GM21447 (cell line): ENCODE measurements at regions not wholly inside any gene's neighbourhood (a gene's known extent, or its start where the extent isn't known, plus 50 kb on each side); places are given as distances from the start of the nearest gene placed in this dataset.
"Not testable (repeated sequence)": the region's sequence is repeated elsewhere in the genome, so short reads cannot be mapped to it uniquely, and the experiment has no call there.

Source experiments
- ATAC-seq: cut with Tn5 transposase; IDR thresholded peaks from one replicate; pipeline ENCODE4 v1.9.1; 2021; ENCODE audit not compliant: unreplicated experiment

DNA sequence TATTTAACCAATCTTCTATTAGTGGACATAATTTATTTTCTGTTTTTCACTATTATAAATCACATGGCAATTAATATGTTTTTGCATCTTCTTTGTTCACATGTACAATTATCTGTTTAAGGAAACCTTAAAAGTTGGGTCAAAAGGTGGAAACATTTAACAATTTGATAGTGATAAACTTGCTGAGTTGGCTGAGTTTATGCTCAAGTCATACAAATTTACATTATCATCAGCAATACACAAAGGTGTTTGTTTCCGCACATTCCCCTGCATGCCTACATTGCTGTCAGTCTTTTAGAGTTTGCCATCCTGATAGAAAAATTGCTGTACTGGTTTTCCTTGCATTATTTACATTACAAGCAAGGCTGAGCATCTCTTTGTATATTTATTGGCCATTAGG, 139.5 kb downstream of the KCNRG start:
- no peak for ATAC-seq

DNA sequence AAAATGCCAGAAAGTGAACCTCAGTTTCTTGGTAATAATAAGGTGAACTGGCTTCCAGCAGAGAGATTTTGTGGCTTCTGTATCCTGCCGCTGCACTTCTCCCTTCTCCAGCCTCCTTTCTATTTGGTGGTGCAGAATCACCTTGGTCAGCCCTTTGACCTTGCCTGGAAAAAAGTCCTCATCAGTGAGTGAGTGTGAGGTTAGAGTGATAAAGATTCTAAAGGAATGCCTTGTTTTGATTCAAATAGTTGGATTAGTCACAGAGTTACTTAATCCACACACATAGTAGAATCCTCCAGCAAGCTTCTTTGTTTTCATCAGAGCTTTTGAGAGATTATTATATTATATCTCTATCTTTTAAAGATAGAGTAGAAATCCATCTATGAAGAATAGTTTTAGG, 140.9 kb downstream of the KCNRG start:
- ATAC-seq: no peak

DNA sequence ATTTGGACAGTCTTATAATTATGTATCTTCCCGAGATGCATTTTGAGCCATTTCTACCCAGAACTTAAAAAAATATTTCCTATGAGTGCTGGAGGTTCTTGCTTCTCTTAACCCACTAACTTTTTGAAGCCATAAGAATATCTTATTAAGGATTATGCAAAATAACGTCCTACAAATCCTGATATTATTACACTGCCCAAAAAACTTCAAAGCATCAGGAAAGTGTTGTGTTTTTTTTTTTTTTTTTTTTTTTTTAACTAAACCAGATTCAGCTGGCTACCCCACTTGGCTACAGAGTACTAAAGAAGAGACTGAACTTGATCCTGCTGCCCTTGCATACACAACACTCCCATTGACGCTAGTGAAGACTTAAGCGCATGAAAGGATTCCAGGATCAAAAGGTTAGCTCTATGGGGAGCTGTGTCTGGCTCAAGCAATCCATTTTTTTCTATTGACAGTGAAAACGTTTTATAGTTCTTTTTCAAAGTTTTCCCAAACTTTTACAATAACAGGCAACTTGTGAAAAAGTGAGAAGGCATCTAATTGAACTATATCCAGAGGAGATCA, 141.4 kb downstream of the KCNRG start:
- no peak for ATAC-seq

DNA sequence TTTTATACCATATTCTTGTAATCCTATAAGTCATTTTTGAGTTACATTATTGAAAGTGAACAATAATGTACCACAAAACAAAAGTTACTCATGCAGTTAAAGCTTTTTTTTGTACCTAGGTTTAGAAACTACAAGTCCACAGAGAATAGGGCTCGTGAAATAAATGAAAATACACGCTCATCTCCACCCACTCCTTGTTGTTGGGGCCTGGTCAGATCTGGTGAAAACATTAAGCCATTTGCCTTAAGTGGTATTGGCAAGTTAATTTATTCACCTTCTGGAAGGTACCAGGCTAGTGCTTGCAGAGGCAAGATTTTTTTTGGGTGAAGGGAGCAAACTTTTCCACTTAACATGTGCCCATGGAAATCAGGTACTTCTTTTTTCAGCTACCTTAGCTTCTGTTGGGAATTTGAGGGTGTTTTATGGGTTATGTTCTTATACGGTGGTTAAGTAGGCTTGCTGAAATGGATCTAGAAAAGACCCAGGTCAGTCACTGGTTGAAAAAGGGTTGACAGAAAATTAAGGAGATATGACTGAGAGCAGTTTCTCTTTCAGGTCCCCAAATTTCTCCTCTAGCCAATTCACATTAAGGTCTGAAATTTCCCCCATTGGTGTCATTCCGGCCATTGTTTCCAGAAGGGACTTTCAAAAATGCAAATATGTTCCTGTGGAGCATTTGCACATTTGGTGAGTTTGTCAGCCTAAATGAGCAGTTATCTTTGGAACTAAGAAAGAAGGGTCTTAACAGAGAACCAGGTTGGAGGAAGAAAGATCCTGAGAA, 143.3 kb downstream of the KCNRG start:
- ATAC-seq: no peak

DNA sequence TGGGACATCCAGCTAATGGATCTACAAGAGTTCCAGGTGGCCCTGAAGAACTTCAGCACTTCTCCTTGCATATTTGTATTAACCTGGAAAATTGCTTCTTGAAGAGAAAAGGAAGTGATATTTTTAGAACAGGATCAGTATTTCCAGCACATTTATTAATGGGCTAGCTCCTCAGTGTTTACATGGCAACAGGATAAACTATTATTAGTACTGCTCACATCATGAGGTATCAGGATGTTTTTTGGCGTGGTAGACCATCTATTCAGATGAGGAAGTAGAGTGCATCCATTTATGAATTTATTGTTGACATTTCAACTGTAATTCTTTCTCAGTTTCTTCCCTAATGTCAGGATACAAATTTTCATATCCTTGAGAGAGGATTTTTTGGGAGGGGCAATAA, 144.4 kb downstream of the KCNRG start:
- ATAC-seq: no peak

DNA sequence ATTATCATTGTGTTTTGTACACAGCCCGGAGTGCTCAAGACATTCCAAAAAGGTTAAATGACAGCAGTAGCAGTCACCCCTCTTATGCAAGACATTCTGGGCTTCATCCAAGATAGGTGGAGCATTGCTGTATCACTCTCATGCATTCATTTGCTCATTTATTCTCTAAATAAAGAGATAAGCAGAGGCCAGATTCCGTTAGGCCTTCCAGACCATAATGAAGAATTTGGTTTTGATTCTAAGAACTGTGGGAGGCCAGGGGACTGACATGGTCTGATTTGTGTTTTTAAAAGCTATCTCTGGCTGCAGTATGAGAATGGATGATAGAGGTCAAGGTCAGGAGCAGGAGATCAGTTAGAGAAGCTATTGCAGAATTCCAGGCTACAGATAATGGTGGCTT, 145.8 kb downstream of the KCNRG start:
- no peak for ATAC-seq

DNA sequence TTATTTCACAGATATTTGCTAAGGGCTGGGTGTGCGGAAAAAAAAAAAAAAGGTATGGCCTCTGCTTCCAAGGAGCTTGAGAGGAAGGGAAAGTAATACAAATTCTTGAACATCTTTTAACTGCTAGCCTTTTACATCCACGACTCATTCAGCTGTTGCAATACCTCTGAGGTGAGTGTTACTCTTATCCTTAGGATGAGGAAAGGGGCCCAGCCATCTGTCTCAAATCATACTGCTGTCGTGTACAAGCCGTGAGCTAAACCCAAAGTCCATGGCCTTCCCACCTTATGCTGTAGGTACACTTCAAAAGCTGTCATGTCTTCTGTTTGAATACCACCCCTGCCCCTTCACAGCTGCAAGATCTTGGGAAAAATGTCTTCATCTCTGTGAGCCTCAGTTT, 146.8 kb downstream of the KCNRG start:
- no peak for ATAC-seq

DNA sequence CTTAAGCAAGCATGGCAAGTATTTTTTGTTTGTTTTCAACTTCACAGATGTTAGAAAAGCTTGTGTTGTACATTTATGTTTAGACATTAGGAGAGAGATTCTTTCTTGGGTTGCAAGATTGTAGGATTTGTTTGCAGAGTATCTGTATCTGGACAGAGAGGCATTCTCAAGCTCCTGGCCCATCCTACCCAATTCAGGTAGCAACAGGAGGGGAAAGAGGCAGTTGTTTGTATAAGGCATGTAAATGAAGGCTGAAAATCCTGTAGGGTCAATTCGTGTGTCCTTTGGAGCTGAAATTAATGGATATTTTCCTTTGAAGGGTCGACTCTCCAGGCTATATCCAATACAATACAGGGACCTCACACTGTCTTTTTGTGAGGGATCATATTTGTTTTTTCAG, 147.3 kb downstream of the KCNRG start:
- ATAC-seq: no peak

DNA sequence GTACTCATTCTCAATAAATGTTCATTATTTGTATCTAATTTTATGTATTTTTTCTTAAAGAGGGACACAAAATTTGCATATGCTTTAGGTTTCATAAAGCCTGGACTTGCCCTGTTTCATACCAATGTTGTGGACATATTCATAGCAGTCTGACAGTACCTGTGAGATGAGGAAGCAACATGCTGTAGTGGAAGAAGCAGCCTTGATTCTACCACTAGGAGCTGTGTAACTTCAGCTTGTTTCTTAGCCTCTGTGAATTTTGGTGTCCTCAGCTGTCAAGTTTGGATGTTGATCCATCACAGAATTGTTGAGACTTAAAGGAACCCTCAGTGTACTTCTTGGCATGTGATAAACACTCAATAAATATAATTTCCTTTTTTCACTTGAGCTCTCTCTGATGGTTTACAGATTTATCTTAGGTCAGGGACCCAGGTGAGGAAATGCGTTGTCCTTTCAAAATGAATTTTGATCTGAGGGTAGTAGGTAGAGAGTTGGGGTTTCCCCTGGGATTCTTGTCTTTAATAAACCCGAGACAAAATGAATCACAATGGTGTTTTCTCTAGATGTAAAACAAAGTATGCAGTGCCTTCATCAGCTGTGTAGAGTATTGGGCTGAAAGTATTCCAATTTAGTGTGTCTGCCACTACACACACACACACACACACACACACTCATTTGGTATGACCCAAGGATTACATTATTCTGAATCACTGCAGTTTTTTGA, 152.1 kb downstream of the KCNRG start:
- ATAC-seq: no peak

DNA sequence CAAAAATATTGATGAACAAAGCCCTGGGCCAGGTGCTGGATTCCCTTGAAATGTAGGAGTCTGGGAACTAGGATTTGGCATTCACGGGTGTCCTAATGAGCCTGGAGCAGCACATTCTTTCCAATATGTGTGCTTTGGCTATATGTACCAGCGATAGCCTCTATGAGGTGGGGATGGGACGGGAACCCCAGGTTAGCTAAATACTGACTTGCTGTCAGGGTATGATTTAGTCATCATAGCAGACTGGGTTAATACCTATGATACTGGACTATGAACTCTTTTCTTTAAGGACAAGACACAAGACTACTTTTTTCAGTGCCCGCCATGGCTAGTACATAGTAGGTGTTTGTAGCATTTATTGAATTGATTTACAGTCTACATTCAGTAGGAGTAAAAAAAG, 152.7 kb downstream of the KCNRG start:
- ATAC-seq: no peak

DNA sequence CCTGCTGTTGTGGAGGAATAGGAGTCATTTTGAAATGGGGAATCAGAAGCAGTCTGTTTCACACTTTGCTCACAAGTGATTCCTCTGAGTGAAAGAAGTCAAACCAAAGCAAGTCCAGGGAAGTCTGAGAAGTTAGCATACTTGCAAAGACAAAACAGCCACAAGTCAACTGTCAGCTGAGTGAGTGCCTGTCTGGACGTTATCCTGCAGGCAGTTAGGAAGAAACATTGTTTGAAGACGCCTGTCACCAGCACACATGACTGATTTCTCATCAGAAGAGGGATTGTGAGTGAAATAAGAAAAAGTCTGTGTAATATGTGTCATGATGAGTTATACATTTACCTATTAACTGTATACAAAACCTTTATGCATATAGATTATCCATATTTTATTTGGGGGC, 153.5 kb downstream of the KCNRG start:
- ATAC-seq: no peak

DNA sequence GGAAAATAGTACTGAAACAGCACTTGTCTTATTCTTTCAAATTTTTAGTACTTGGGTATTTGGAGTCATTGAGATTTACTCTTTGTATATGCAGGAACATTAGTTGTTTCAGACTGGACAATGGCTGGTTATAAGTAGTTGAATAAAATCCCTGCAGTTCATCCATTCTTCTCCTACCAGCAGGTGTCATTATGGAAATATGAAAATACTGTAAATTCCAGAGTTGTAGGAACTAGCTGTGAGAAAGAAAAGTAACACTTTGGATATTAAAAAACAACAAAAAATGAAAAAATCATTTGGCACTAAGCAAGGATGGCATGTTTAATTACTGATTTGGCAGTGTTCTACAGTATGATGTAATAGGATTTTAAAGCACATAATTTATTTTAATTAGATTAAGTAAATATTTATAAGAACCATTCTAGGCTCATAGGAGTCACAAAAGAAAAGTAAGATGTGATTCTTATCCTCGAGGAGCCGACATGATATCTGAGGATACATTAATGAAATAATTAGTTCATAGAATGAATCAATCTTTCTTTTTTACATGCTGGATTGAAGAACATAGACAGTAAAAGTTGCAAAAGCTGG, 155.3 kb downstream of the KCNRG start:
- ATAC-seq: no peak

DNA sequence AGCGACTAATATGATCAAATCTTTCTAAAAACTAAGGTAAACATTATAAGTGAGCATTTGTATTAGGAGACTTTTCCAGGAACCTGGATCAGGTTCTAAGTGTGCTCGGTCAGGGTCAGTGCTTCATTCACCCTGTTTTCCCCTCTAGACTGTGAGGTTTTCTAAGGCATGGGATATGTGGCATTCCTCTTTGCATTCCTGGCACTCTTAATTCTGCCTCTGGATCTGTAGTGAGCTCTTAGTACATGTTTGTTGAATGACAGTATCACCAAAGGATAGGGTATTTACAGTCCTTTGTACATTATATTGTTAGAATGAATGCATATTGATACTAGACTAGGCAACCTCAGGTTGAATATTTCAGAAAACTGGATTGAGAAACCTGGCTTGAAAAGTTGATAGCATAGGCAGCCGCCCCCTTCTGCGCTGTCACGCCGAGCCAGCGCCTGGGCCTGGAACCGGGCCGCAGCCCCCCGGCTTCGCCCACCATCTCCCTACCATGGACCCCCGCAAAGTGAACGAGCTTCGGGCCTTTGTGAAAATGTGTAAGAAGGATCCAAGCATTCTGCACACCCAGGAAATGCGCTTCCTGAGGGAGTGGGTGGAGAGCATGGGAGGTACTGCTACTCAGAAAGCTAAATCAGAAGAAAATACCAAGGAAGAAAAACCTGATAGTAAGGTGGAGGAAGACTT, 156.5 kb downstream of the KCNRG start:
- ATAC-seq: no peak

DNA sequence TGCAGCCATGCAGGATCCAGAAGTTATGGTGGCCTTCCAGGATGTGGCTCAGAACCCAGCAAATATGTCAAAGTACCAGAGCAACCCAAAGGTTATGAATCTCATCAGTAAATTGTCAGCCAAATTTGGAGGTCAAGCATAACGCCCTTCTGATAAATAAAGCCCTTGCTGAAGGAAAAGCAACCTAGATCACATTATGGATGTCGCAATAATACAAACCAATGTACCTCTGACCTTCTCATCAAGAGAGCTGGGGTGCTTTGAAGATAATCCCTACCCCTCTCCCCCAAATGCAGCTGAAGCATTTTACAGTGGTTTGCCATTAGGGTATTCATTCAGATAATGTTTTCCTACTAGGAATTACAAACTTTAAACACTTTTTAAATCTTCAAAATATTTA, 157.8 kb downstream of the KCNRG start:
- not testable (repeated sequence) for ATAC-seq

DNA sequence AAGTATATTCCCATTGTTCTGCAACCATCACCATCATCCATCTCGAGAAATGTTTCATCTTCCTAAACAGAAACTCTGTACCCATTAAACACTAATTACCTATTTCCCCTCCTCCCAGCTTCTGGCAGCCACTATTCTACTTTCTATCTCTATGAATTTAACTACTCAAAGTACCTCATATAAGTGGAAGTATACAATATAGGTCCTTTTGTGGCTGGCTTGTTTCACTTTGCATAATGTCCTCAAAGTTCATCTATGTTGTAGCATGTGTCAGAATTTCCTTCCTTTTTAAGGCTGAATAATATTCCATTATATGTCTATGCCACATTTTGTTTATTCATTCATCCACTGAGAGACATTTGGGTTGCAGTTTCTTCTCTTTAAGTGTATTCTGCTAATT, 159.4 kb downstream of the KCNRG start:
- no peak for ATAC-seq

DNA sequence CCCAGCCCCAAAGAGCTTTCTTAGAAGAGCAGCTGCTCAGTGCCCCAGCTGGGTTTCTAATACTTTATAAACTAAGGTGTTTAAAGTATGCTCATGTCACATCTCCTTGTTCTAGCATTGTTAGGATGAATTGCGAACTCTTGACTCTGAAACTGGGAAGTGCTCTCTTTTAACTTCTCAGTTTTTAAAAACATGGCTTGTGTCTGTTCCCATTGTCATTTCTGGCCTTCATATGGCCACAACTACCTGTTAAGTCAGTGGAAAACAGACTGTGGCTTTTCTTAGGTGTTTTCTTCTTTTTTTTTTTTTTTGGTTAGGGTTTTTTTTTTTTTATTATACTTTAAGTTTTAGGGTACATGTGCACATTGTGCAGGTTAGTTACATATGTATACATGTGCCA, 164.7 kb downstream of the KCNRG start:
- ATAC-seq: no peak

DNA sequence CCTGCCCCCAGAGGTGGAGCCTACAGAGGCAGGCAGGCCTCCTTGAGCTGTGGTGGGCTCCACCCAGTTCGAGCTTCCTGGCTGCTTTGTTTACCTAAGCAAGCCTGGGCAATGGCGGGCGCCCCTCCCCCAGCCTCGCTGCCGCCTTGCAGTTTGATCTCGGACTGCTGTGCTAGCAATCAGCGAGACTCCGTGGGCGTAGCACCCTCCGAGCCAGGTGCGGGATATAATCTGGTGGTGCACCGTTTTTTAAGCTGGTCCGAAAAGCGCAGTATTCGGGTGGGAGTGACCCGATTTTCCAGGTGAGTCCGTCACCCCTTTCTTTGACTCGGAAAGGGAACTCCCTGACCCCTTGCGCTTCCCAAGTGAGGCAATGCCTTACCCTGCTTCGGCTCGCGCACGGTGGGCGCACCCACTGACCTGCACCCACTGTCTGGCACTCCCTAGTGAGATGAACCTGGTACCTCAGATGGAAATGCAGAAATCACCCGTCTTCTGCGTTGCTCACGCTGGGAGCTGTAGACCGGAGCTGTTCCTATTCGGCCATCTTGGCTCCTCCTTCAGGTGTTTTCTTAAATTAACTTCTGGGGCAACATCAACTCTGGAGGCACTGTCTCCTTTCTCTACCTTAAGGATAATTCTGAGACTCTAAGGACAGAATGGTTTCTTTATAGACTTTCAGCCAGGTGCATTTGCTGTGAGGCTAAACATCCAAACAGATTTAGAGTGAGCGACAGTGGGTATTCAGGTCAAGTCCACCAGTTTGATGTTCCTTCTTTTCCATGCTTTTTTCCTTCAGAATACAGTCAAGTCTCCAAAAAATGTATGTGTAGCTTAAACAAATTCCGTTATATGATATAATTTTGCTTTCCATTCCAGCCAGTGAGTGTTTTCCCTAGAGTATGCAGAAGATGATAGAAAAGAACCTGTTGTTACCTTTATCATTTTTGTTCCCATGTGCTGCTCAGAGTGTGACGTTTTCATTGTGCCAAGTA, 170.8 kb downstream of the KCNRG start:
- not testable (repeated sequence) for ATAC-seq

DNA sequence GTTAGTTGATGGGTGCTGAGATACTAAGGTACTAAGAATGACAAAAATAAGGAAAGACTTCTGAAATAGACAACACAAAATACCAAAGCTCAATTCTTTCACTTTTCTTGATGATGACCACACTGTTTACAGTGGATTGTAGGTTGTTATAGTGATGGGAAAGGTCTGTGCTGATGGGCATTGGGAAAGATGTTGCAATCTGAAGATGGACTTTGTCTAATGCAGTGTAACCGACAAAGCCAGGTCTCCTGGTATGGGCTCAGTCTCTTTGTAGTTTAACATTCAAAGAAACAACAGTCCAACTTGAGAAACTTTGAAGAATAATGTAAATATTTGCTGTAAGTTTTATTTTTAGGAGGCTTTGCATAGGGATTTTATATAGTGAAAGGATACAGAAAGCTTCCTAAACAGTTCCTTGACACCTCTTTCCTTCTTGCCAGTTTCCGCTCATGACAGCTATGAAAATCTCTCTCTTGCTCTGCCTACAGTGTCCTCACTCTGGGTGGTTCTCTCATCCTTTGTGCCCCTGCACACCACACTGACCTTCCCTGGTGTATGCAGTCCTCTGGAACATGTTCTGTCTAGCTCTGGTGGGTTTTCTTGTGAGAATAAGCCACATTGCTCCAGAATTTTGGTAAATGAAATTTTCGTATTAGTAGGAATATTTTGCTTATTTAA, 172.2 kb downstream of the KCNRG start:
- ATAC-seq: no peak

DNA sequence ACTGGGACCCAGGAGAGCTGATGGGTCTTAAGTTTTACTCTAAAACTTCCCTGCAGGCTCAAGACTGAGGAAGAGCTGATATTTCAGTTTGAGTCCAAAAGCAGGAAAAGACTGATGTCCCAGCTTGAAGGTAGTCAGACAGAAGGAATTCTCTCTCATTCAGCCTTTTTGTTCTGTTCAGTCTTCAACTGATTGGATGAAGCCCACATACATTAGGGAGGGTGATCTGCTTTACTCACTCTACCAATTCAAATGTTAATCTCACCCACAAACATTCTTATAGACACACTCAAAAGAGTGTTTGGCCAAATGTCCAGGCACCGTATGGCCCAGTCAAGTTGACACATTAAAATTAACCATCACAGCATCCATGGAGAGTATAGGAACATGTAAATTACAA, 173.5 kb downstream of the KCNRG start:
- no peak for ATAC-seq

DNA sequence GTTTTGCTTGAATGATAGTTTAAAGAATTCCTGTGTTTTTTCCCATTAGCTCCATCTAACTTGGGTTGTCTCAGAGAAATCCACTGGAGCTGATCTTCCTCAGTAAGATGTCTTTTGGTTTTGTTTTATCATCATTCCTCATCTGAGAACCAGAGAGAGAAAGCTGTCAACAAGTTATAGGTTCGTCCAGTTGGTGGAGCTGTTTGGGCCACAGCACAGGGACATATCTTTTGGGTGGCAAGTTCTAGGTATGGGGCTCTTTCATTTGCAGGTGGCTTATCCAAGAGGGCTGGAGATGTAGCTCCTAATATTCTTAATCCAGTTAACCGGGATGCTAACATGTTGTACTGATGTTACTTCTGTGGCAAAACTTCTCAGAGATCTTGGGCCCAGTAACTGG, 174.2 kb downstream of the KCNRG start:
- ATAC-seq: no peak
